OCI-LY7 (cell line): ENCODE measurements at regions not wholly inside any gene's neighbourhood (a gene's known extent, or its start where the extent isn't known, plus 50 kb on each side); places are given as distances from the start of the nearest gene placed in this dataset.

Experiments used
- BruUV-seq: library from RNA; stranded (reverse); fragments of 400-500 nt; replicated peaks from 2 replicates; lab custom pipeline; 2021; lab: Mats Ljungman, UMichigan
- CTCF ChIA-PET: fragments of 300-600 bp; sonication (Branson Sonifier 250); formaldehyde crosslinking; loops from one replicate; lab custom pipeline; 2022; ENCODE audit warnings: antibody characterized with exemption; ENCODE audit not compliant: unreplicated experiment; lab: Charles Lee
- POLR2A ChIA-PET: fragments of 300-600 bp; sonication (Branson Sonifier 250); formaldehyde crosslinking; loops from one replicate; lab custom pipeline; 2022; ENCODE audit warnings: antibody characterized with exemption; lab: Charles Lee
- DNase-seq: peaks from one replicate; pipeline ENCODE4 v3.0.0-alpha.2; 2015; ENCODE audit warnings: low spot score
- H2AFZ ChIP-seq: fragments of 200-600 bp; sonication (generic), shearing (Covaris generic); 2 replicates; pipeline ENCODE4 v1.6.1; 2014; ENCODE audit warnings: mild to moderate bottlenecking, antibody characterized with exemption, low read length, moderate library complexity
- H3K27ac ChIP-seq: fragments of 200-600 bp; sonication (generic); 2 replicates; pipeline ENCODE4 v1.5.1; 2014; ENCODE audit warnings: mixed run types, low read depth, mild to moderate bottlenecking, moderate library complexity, low read length, inconsistent platforms; ENCODE audit not compliant: poor library complexity, severe bottlenecking
- H3K36me3 ChIP-seq: fragments of 200-600 bp; sonication (generic); 2 replicates; pipeline ENCODE4 v1.6.1; 2014; ENCODE audit warnings: mild to moderate bottlenecking, antibody characterized with exemption, low read length, moderate library complexity, mixed read lengths; ENCODE audit not compliant: insufficient read depth
- H3K4me1 ChIP-seq: fragments of 200-600 bp; sonication (generic); 2 replicates; pipeline ENCODE4 v1.5.1; 2014; ENCODE audit warnings: mild to moderate bottlenecking, low read length; ENCODE audit not compliant: insufficient read depth, poor library complexity, severe bottlenecking
- H3K4me2 ChIP-seq: fragments of 200-600 bp; sonication (generic); 2 replicates; pipeline ENCODE4 v1.6.1; 2014; ENCODE audit warnings: mild to moderate bottlenecking, low read length
- H3K4me3 ChIP-seq: fragments of 200-600 bp; sonication (generic); 2 replicates; pipeline ENCODE4 v1.5.1; 2014; ENCODE audit warnings: mild to moderate bottlenecking, low read depth, low read length; ENCODE audit not compliant: poor library complexity, severe bottlenecking
- H3K79me2 ChIP-seq: fragments of 200-600 bp; sonication (generic); 2 replicates; pipeline ENCODE4 v1.6.1; 2016; ENCODE audit warnings: low read depth, mild to moderate bottlenecking, low read length, moderate library complexity, mixed read lengths; ENCODE audit not compliant: insufficient read depth
- H3K9me2 ChIP-seq: fragments of 200-600 bp; sonication (generic); 2 replicates; pipeline ENCODE4 v1.6.1; 2016; ENCODE audit warnings: mild to moderate bottlenecking, low read length, mixed read lengths; ENCODE audit not compliant: insufficient read depth
- H3K9me3 ChIP-seq: fragments of 200-600 bp; sonication (generic); 2 replicates; pipeline ENCODE4 v1.6.1; 2014; ENCODE audit warnings: mild to moderate bottlenecking, mixed run types, low read length, mixed read lengths
- H4K20me1 ChIP-seq: fragments of 200-600 bp; sonication (generic); 2 replicates; pipeline ENCODE4 v1.6.1; 2014; ENCODE audit warnings: mild to moderate bottlenecking, antibody characterized with exemption, low read length, moderate library complexity, mixed read lengths; ENCODE audit not compliant: insufficient read depth
- EZH2phosphoT487 ChIP-seq: fragments of 200-600 bp; sonication (generic); IDR thresholded peaks from 2 replicates; pipeline ENCODE4 v1.6.1; 2018; ENCODE audit warnings: low read depth, borderline replicate concordance, mild to moderate bottlenecking, mixed run types, antibody characterized with exemption, low read length, moderate library complexity, mixed read lengths
- intact Hi-C: fragments of 100-400 bp; cut with micrococcal nuclease; formaldehyde crosslinking; loops from one replicate; pipeline ENCODE4 v1.10.0; 2022; ENCODE audit not compliant: unreplicated experiment
- TF ChIP-seq, protein P1 (sequence below): fragments of 200-600 bp; sonication (generic); conservative IDR thresholded peaks from 2 replicates; pipeline ENCODE4 v1.5.1; 2014; ENCODE audit warnings: mild to moderate bottlenecking, antibody characterized with exemption, low read length, moderate library complexity, mixed read lengths

DNA sequence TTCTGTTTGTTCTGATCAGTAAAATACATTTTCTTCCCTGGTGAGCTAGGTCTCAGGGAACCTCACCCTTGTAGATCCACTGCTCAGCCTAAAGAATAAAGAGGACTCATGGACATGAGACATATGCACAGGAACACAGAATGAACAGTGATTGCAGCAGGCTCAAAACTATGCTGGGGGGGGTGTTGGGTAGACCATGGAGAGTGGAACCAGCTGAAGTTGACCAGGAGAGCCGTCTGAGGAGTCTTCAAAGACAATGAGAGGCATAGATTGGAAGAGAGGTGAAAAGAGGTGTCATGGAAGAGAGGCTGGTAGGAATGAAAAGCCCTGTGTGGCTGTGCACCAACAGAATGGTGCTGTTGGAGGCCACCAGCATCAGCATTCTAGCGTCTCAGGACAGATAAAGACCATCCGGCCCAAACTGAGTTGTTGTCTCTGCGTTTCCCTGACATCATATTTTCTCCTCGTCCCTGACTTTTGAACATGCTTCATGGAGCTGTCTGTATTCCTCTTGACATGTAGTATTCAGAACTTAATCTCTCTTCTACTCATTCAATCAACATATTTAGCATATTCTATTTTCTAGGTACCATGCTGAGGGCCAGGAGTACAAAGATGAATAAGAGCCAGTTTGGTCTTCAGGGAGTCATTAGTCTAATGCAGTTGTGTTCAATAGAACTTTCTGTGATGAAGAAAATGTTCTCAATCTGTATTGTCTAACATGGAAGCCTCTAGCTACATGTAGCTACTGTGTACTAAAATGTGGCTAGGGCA is 331.8 kb downstream of the CYP26B1 start:
- BruUV-seq, result no TSS peak
- no peak overlapping the region for H3K27ac ChIP-seq
- no peaks in the 10 kb centered on the region for H4K20me1 ChIP-seq
- H3K4me1 ChIP-seq, result no peaks in the 10 kb centered on the region
- no peaks in the 10 kb centered on the region for H3K9me2 ChIP-seq
- no peaks in the 10 kb centered on the region for H3K9me3 ChIP-seq
- H3K4me3 ChIP-seq, result no peak overlapping the region
- TF ChIP-seq, protein P1, sequence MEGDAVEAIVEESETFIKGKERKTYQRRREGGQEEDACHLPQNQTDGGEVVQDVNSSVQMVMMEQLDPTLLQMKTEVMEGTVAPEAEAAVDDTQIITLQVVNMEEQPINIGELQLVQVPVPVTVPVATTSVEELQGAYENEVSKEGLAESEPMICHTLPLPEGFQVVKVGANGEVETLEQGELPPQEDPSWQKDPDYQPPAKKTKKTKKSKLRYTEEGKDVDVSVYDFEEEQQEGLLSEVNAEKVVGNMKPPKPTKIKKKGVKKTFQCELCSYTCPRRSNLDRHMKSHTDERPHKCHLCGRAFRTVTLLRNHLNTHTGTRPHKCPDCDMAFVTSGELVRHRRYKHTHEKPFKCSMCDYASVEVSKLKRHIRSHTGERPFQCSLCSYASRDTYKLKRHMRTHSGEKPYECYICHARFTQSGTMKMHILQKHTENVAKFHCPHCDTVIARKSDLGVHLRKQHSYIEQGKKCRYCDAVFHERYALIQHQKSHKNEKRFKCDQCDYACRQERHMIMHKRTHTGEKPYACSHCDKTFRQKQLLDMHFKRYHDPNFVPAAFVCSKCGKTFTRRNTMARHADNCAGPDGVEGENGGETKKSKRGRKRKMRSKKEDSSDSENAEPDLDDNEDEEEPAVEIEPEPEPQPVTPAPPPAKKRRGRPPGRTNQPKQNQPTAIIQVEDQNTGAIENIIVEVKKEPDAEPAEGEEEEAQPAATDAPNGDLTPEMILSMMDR, result no peak
- no peak for TF ChIP-seq EZH2phosphoT487
- ChIA-PET CTCF (no interaction called here), POLR2A (no interaction called here)
- H3K36me3 ChIP-seq, result no peaks in the 10 kb centered on the region
- no peak for DNase-seq
- intact Hi-C loops, result no loop called here
- H3K79me2 ChIP-seq, result no peaks in the 10 kb centered on the region
- no peak overlapping the region for H3K4me2 ChIP-seq
- no peak overlapping the region for H2AFZ ChIP-seq

DNA sequence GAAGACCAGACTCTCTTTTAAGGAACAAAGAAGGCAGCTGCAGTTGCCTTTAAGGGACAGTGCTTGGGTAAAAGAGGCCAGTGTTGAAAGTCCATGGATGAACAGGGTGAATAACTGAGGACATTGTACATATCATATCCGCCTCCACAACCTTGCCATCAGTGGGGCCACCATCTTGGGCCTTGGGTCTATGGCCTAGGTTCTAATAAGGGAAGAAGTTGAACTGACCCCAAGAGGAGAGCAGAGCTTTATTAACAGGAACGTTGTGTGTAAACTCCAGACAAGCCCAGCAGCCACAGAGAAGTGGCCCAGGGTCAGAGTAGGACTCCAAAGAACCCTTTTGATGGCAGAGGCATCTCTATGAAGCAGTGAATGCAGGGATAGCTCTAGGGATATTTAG is 332.8 kb downstream of the CYP26B1 start:
- CTCF ChIA-PET, result no interaction called here
- no TSS peak for BruUV-seq
- Histone ChIP-seq H3K79me2 (no peaks in the 10 kb centered on the region), H3K27ac (no peak overlapping the region), H3K4me2 (no peak overlapping the region), H3K4me1 (no peaks in the 10 kb centered on the region), H3K9me2 (no peaks in the 10 kb centered on the region), H3K36me3 (no peaks in the 10 kb centered on the region), H2AFZ (no peak overlapping the region), H4K20me1 (no peaks in the 10 kb centered on the region), H3K9me3 (no peaks in the 10 kb centered on the region), H3K4me3 (no peak overlapping the region)
- intact Hi-C loops, result no loop called here
- no peak for TF ChIP-seq EZH2phosphoT487
- TF ChIP-seq, protein P1, result no peak
- POLR2A ChIA-PET, result no interaction called here
- no peak for DNase-seq

DNA sequence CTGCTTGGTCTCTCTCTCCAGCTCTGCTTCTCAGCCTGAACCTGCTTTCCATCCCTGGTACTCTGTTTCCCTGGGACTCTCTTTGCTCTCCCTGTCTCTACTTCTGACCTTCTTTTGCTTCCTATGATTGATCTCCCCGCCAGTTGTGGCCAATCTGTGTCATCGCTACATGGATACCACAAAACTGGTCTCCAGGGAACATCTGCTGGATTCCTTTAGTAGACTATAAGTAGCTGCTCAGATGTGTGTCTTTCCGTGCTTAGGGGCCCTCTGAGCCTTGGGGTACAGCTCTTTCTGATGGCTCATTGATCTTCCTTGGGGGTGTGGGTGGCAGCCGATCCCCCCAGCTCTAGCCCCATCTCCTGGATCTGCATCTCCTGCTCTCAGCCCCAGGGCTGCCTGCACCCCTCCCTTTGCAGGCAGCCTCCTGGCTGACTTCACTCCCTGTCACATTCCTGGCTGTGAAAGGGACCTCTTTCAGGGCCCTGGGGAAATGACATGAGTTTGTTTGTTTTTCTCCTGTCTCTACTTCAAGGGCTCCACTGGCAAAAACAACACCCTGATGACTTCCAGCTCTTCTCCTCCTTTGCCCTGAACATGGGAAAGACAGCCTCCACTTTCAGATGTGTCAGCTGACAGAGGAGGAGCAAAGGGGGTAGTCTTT is 333.7 kb downstream of the CYP26B1 start:
- H3K4me2 ChIP-seq, result no peak overlapping the region
- H3K4me1 ChIP-seq, result no peaks in the 10 kb centered on the region
- CTCF ChIA-PET, result no interaction called here
- H2AFZ ChIP-seq, result no peak overlapping the region
- TF ChIP-seq, protein P1, result no peak
- TF ChIP-seq EZH2phosphoT487, result no peak
- no peaks in the 10 kb centered on the region for H3K79me2 ChIP-seq
- intact Hi-C loops, result no loop called here
- no peaks in the 10 kb centered on the region for H4K20me1 ChIP-seq
- no peak overlapping the region for H3K4me3 ChIP-seq
- no peak for DNase-seq
- H3K27ac ChIP-seq, result no peak overlapping the region
- H3K9me2 ChIP-seq, result no peaks in the 10 kb centered on the region
- POLR2A ChIA-PET, result no interaction called here
- H3K9me3 ChIP-seq, result no peaks in the 10 kb centered on the region
- H3K36me3 ChIP-seq, result no peaks in the 10 kb centered on the region
- BruUV-seq, result no TSS peak
